ENCODE measurements at regions not wholly inside any gene's neighbourhood (a gene's known extent, or its start where the extent isn't known, plus 50 kb on each side); places are given as distances from the start of the nearest gene placed in this dataset.

DNA sequence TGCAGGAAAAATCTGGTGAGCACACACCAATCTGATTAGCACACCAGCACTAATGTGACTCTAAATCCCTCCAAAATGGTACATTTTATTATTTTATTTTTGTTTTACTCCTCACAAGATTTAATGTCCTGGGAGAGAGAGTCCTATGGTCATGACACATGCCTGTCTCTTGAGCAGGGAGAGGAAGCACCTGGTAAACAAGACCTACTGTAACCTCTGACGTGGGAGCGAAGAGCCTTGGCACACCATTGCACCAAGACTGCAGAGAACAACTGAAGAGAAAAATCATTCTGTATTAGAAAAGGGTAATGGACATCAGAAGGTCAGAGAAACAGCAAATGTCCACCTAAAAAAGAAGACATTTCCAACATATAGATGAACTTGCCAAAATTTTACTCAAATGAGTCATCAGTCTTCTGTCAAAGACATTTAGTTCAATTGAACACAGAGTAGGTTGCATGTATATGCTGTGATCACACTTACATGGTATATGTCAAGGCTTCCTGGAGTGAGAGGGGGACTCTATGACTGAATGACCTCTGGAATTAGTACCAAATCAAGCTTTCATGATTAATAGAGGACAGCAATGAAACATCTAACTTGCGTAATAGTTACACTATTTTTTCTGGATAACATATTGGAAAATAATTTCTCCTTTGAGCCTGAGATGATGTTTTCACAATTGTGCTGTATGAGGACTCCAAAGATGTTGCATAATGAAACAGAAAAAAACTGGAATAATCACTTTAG is 186.9 kb upstream of the FLRT2 start:
- no peak for TF ChIP-seq POLR2A (IDR thresholded peaks at IDR 0.05; ENCODE audit: low read length)
- no peak for TF ChIP-seq GATA1 (IDR thresholded peaks at IDR 0.05; ENCODE audit: low read depth, low read length)

All from erythroblast (primary cell).